Common myeloid progenitor, CD34-positive (primary cell): ENCODE measurements at regions not wholly inside any gene's neighbourhood (a gene's known extent, or its start where the extent isn't known, plus 50 kb on each side); places are given as distances from the start of the nearest gene placed in this dataset.
"Not testable (repeated sequence)": the region's sequence is repeated elsewhere in the genome, so short reads cannot be mapped to it uniquely, and the experiment has no call there.

ENCODE experiments used
- CTCF ChIA-PET: fragments of 350-600 bp; sonication (Branson Sonifier 250); formaldehyde crosslinking; loops from one replicate; lab custom pipeline; 2021; ENCODE audit warnings: antibody characterized with exemption; lab: Charles Lee
- POLR2A ChIA-PET: fragments of 350-600 bp; sonication (Branson Sonifier 250); formaldehyde crosslinking; loops from one replicate; lab custom pipeline; 2021; ENCODE audit warnings: antibody characterized with exemption; lab: Charles Lee
- DNase-seq, 3 donors: peaks; one replicate each; pipeline versions ENCODE4 v3.0.0 to v3.0.0-alpha.2; 2013
- H3K27ac ChIP-seq, 2 experiments: 1 replicate in 1 of 2; 2 replicates in 1 of 2; pipeline ENCODE4 v1.7.0; 2013; ENCODE audit warnings: inconsistent platforms in 2 of 2, low read length in 2 of 2, mild to moderate bottlenecking in 2 of 2, low read depth in 1 of 2, moderate library complexity in 1 of 2; ENCODE audit not compliant: severe bottlenecking in 2 of 2, insufficient read depth in 1 of 2, poor library complexity in 1 of 2
- H3K27me3 ChIP-seq, 5 experiments: replicated peaks in 2 of 5; 1 replicate in 3 of 5; 2 replicates in 2 of 5; pipeline versions ENCODE4 v1.6.1 to v1.7.0; 2013; ENCODE audit warnings: low read length in 4 of 5, mild to moderate bottlenecking in 2 of 5, moderate library complexity in 2 of 5, inconsistent platforms in 1 of 5; ENCODE audit not compliant: insufficient read depth in 5 of 5, control insufficient read depth in 4 of 5
- H3K36me3 ChIP-seq, 4 experiments: 1 replicate in 2 of 4; 2 replicates in 2 of 4; pipeline versions ENCODE4 v1.6.1 to v1.7.0; 2013; ENCODE audit warnings: low read length in 3 of 4, control low read depth in 1 of 4, mild to moderate bottlenecking in 1 of 4; ENCODE audit not compliant: control insufficient read depth in 4 of 4, insufficient read depth in 4 of 4
- H3K4me1 ChIP-seq, 4 experiments: 1 replicate in 3 of 4; 2 replicates in 1 of 4; pipeline versions ENCODE4 v1.6.1 to v1.7.1; 2013; ENCODE audit warnings: low read length in 3 of 4, mild to moderate bottlenecking in 3 of 4, control low read depth in 1 of 4, inconsistent platforms in 1 of 4, moderate library complexity in 1 of 4; ENCODE audit not compliant: control insufficient read depth in 4 of 4, insufficient read depth in 4 of 4; ENCODE audit errors: control extremely low read depth in 1 of 4
- H3K4me3 ChIP-seq, 7 experiments: 1 replicate in 4 of 7; 2 replicates in 3 of 7; pipeline versions ENCODE4 v1.5.1 to v1.7.0; 2013; ENCODE audit warnings: mild to moderate bottlenecking in 7 of 7, low read length in 6 of 7, moderate library complexity in 6 of 7, inconsistent platforms in 2 of 7, low read depth in 2 of 7, control low read depth in 1 of 7; ENCODE audit not compliant: insufficient read depth in 4 of 7, control insufficient read depth in 1 of 7; ENCODE audit errors: extremely low read depth in 1 of 7
- H3K9me3 ChIP-seq, 5 experiments: 1 replicate in 4 of 5; 2 replicates in 1 of 5; pipeline versions ENCODE4 v1.6.1 to v1.7.1; 2013; ENCODE audit warnings: low read length in 4 of 5, mild to moderate bottlenecking in 2 of 5, inconsistent platforms in 1 of 5, low read depth in 1 of 5, moderate library complexity in 1 of 5; ENCODE audit not compliant: control insufficient read depth in 4 of 5, insufficient read depth in 2 of 5; ENCODE audit errors: control extremely low read depth in 1 of 5
- whole genome bisulfite sequencing: methylation state at CpG from one replicate; pipeline ENCODE4 v1.1.5; 2013; ENCODE audit not compliant: insufficient coverage; 5-methylcytosine and 5-hydroxymethylcytosine counted together

DNA sequence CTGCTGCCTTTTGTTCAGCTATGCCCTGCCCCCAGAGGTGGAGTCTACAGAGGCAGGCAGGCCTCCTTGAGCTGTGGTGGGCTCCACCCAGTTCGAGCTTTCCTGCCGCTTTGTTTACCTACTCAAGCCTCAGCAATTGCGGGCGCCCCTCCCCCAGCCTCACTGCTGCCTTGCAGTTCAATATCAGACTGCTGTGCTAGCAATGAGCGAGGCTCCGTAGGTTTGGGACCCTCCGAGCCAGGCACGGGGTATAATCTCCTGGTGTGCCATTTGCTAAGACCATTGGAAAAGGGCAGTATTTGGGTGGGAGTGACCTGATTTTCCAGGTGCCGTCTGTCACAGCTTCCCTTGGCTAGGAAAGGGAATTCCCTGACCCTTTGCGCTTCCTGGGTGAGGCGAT, 51.9 kb downstream of the DIPK2A start:
- H3K27ac ChIP-seq, POLR2A ChIA-PET, H3K4me3 ChIP-seq, H3K9me3 ChIP-seq, CTCF ChIA-PET, H3K36me3 ChIP-seq, DNase-seq, H3K4me1 ChIP-seq, H3K27me3 ChIP-seq: not testable (repeated sequence)
- WGBS: 97% methylated on average over 11 of the region's 11 CpGs

DNA sequence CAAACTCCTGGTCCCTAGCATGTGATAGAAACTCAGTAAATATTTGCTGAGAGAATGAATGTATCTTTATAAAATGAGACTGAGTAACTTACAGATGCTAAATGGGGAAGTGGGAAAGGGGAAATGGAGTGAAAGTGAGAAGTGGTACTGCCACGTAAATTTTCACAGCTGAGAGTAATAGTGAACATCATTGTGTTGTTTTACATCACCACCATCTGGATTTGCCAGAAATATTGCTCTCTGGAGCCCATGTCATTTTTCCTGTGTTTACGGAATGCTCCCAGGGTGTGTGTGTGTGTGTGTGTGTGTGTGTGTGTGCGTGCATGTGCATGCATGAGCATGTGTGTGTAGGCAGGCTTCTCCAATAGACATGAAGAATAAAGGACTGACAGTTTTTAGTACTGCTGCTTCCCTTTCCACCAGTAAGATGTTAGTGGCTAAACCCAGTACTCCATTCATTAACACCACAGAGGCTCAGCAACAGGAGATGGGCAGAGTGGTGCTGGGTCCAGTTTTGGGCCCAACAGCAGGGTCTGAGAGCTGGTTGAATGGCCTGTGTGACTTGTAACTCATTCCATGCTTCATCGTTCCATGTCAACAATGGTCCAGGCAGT, 57.3 kb downstream of the DIPK2A start:
- ChIA-PET POLR2A (no interaction called here), CTCF (interaction anchor here (0.6 kb wide), 1 partner anchor 48 kb away, joined by 4 read pairs; no protein-coding TSS in a partner anchor)
- peak; percentile 22 to 83 (median 78) for DNase-seq
- WGBS: 50% methylated on average over 3 of the region's 4 CpGs
- peaks cover 2 to 5% (median 3%) of the 10 kb centered on the region in 4 experiments for H3K4me1 ChIP-seq
- no peaks in the 10 kb centered on the region for H3K27me3 ChIP-seq
- no peaks in the 10 kb centered on the region for H3K36me3 ChIP-seq
- no peak overlapping the region for H3K27ac ChIP-seq
- no peak overlapping the region for H3K4me3 ChIP-seq
- no peaks in the 10 kb centered on the region for H3K9me3 ChIP-seq

DNA sequence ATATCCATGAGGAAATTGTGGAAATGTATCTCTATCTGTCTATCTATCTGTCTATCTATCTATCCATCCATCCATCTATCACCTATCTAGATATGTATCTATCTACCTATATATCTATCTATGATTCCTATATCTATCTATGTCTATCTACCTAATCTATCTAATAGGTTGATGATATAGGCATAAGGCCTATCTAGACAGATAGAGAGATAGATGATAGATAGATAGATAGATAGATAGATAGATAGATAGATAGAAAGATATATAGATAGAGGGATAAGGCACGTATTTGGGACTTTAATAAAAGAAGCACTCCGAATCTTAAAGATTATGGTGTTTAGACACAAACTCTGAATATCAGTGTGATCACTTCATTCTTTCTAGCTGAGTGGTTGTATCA, 58.1 kb downstream of the DIPK2A start:
- H3K4me1 ChIP-seq: peaks cover 2 to 5% (median 3%) of the 10 kb centered on the region in 4 experiments
- no peak overlapping the region for H3K27ac ChIP-seq
- DNase-seq: no peak
- no peak overlapping the region for H3K4me3 ChIP-seq
- H3K36me3 ChIP-seq: no peaks in the 10 kb centered on the region
- 93% methylated on average over 2 of the region's 2 CpGs for WGBS
- ChIA-PET POLR2A (no interaction called here), CTCF (no interaction called here)
- no peaks in the 10 kb centered on the region for H3K27me3 ChIP-seq
- H3K9me3 ChIP-seq: no peaks in the 10 kb centered on the region

DNA sequence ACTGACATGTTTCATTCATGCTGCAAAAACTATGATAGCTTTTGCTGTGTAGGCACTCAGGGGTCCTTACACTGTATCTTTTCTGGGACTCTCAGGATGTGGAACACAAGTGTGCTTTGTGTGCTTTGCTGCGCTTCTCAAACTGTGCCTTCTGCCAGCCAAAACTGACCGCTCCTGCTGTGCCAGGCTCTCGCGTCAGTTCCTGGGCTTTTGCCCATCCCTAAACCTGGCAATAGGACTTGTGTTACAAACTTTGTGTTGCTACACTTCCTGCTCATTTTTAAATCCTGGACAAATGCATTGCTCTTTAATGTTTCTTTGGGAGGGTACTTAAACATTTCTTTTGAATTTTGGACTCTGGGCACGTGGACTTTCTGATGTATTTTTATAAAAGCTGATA, 60.3 kb downstream of the DIPK2A start:
- H3K27ac ChIP-seq: no peak overlapping the region
- H3K27me3 ChIP-seq: no peaks in the 10 kb centered on the region
- H3K4me3 ChIP-seq: no peak overlapping the region
- no peak for DNase-seq
- 95% methylated on average over 4 of the region's 5 CpGs for WGBS
- CTCF ChIA-PET: no interaction called here
- H3K4me1 ChIP-seq: peaks cover 2 to 5% (median 3%) of the 10 kb centered on the region in 4 experiments
- POLR2A ChIA-PET: no interaction called here
- H3K36me3 ChIP-seq: no peaks in the 10 kb centered on the region
- no peaks in the 10 kb centered on the region for H3K9me3 ChIP-seq

DNA sequence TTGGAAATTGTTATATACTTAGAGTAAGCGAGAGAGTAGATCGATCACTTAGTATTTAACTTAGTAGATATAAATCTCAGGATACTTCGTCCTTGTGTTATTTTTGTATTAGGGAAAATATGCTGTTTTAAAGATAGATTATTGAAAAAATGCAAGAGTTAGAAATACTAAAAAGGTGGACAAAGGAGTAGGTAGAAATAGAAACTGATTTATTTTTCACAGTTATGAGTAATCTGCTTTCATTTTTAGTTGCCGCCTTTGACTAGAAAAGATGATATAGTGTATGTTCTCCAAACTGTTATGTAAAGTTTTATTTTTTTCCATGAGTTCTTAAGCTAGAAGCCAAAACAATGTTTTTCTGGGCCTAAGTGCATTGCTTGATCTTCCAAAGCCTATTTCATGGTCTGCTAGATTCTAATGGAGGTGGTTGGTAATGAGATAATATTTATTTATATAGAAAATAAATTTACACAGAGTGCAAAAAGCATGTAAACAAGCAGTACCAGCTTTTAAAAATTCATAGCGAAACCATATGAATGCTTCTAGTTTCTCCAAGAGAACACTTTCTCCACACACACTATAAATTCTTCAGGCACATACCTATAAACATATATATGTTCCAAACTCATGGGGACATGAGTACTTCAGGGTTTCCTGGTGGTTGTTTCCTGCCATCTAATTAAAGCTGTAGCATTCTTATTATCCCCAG, 61.1 kb downstream of the DIPK2A start:
- WGBS: 95% methylated on average over 4 of the region's 5 CpGs
- Histone ChIP-seq H3K4me3 (no peak overlapping the region), H3K9me3 (no peaks in the 10 kb centered on the region), H3K27ac (no peak overlapping the region), H3K36me3 (no peaks in the 10 kb centered on the region), H3K4me1 (peaks cover 2 to 5% (median 3%) of the 10 kb centered on the region in 4 experiments), H3K27me3 (no peaks in the 10 kb centered on the region)
- CTCF ChIA-PET: no interaction called here
- no peak for DNase-seq
- POLR2A ChIA-PET: interaction anchor here (1.2 kb wide), 1 partner anchor 39 kb away, joined by 3 read pairs; no protein-coding TSS in a partner anchor

DNA sequence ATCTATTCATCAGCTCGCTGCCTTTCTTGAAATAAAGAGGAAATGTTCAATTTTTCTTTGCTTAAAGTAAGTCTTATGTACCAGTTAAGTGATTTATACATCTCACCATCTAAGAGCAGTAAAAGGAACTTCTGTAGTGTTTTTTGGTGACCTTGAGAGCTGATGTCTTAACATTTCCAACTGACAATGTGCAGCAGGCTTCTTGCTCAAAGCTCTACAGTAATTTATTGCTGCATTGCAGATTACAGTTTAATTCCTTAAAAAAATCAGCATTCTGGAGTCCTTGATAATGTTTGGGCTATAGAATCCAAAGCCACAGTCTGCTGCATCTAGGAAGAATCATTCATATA, 61.6 kb downstream of the DIPK2A start:
- DNase-seq: no peak
- H3K27me3 ChIP-seq: no peaks in the 10 kb centered on the region
- ChIA-PET CTCF (no interaction called here), POLR2A (interaction anchor here (1.2 kb wide), 1 partner anchor 39 kb away, joined by 3 read pairs; no protein-coding TSS in a partner anchor)
- H3K27ac ChIP-seq: no peak overlapping the region
- H3K36me3 ChIP-seq: no peaks in the 10 kb centered on the region
- WGBS: no CpG with 5 or more reads among the region's 1 CpG
- H3K4me3 ChIP-seq: no peak overlapping the region
- H3K4me1 ChIP-seq: peaks cover 2 to 5% (median 3%) of the 10 kb centered on the region in 4 experiments
- no peaks in the 10 kb centered on the region for H3K9me3 ChIP-seq

DNA sequence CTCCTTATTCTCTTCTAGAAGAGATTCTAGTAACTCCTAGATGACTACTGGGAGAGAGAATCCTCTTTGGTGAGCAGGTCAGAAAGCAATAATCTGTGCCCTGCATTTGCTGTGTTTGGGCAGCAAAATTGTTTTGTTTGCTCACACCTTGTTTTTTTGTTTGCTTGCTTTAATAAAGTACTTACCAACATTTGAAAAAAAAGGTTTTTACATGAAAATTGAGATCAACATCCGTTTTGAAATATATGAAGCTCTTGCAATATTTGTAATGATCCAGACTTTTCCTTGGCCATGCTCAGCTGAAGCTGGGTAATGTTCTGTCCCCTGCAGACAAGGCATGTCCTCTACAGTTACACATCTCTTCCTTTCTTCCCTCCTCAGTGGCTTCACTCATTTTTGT, 62.2 kb downstream of the DIPK2A start:
- no peak for DNase-seq
- Histone ChIP-seq H3K4me1 (peaks cover 1 to 5% (median 2%) of the 10 kb centered on the region in 4 experiments), H3K27ac (no peak overlapping the region), H3K36me3 (no peaks in the 10 kb centered on the region), H3K9me3 (no peaks in the 10 kb centered on the region), H3K4me3 (no peak overlapping the region), H3K27me3 (no peaks in the 10 kb centered on the region)
- ChIA-PET CTCF (no interaction called here), POLR2A (interaction anchor here (1.2 kb wide), 1 partner anchor 40 kb away, joined by 3 read pairs; no protein-coding TSS in a partner anchor)
- no CpG with 5 or more reads among the region's 1 CpG for WGBS
